ENCODE measurements at regions not wholly inside any gene's neighbourhood (a gene's known extent, or its start where the extent isn't known, plus 50 kb on each side); places are given as distances from the start of the nearest gene placed in this dataset.

- TF ChIP-seq, protein P1, sequence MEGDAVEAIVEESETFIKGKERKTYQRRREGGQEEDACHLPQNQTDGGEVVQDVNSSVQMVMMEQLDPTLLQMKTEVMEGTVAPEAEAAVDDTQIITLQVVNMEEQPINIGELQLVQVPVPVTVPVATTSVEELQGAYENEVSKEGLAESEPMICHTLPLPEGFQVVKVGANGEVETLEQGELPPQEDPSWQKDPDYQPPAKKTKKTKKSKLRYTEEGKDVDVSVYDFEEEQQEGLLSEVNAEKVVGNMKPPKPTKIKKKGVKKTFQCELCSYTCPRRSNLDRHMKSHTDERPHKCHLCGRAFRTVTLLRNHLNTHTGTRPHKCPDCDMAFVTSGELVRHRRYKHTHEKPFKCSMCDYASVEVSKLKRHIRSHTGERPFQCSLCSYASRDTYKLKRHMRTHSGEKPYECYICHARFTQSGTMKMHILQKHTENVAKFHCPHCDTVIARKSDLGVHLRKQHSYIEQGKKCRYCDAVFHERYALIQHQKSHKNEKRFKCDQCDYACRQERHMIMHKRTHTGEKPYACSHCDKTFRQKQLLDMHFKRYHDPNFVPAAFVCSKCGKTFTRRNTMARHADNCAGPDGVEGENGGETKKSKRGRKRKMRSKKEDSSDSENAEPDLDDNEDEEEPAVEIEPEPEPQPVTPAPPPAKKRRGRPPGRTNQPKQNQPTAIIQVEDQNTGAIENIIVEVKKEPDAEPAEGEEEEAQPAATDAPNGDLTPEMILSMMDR (IDR thresholded peaks at IDR 0.05; ENCODE audit: poor library complexity): no peak
- TF ChIP-seq EZH2phosphoT487 (IDR thresholded peaks at IDR 0.05; ENCODE audit: low read depth, severe bottlenecking, unreplicated experiment): no peak
- no peak for TF ChIP-seq EZH2 (IDR thresholded peaks at IDR 0.05; ENCODE audit: borderline replicate concordance)
Observed at GRCh38 chr15:60102748-60103147, 98.6 kb downstream of the FOXB1 start.

All from hepatocyte (in vitro differentiated cells).